Body of pancreas (tissue), 4 donors: ENCODE measurements at regions not wholly inside any gene's neighbourhood (a gene's known extent, or its start where the extent isn't known, plus 50 kb on each side); places are given as distances from the start of the nearest gene placed in this dataset.

ENCODE experiments used
- ATAC-seq: fragments of 150-250 bp; one replicate; pipeline ENCODE4 v1.9.1; 2016
- DNase-seq, 4 donors: peaks; one replicate each; pipeline ENCODE4 v3.0.0-alpha.2; 2019
- H3K27ac ChIP-seq, 4 donors: fragments of 200-600 bp; sonication (generic); 1 replicate in 3 of 4; 2 replicates in 1 of 4; pipeline versions ENCODE4 v1.5.1 to v1.6.1; 2016 to 2019; ENCODE audit warnings: mild to moderate bottlenecking in 1 of 4, mixed read lengths in 1 of 4, moderate library complexity in 1 of 4
- H3K27me3 ChIP-seq, 2 donors: fragments of 200-600 bp; sonication (generic); one replicate each; pipeline ENCODE4 v1.6.0; 2016; ENCODE audit warnings: mild to moderate bottlenecking in 1 of 2
- H3K36me3 ChIP-seq, 2 donors: fragments of 200-600 bp; sonication (generic); replicated peaks in 1 of 2; 2 replicates each; pipeline ENCODE4 v1.5.1; 2016; ENCODE audit warnings: low read depth in 2 of 2; ENCODE audit not compliant: insufficient read depth in 1 of 2
- H3K4me1 ChIP-seq: fragments of 200-600 bp; sonication (generic); one replicate; pipeline ENCODE4 v1.6.0; 2016
- H3K4me3 ChIP-seq, 2 donors: fragments of 200-600 bp; sonication (generic); 1 replicate in 1 of 2; 2 replicates in 1 of 2; pipeline ENCODE4 v1.5.1; 2016 to 2019
- H3K9me3 ChIP-seq, 3 donors: fragments of 200-600 bp; sonication (generic); 1 replicate in 2 of 3; 2 replicates in 1 of 3; pipeline ENCODE4 v1.5.1; 2016
- POLR2A ChIP-seq, 3 donors: fragments of 450-650 bp; IDR thresholded peaks; one replicate each; pipeline ENCODE4 v1.6.1; 2016; ENCODE audit warnings: antibody characterized with exemption in 3 of 3, mild to moderate bottlenecking in 2 of 3
- WGBS, 2 donors: methylation state at CpG; one replicate each; pipeline ENCODE4 v1.1.5; 2017; 5-methylcytosine and 5-hydroxymethylcytosine counted together
- intact Hi-C: fragments of 100-400 bp; cut with DNase I; formaldehyde crosslinking; loops from one replicate; pipeline ENCODE4 v1.15.1; 2023
- TF ChIP-seq, protein P1 (sequence below), 7 experiments: fragments of 450-650 bp in 4 of 7; fragments of 200-600 bp in 3 of 7; sonication (generic) in 3 of 7; IDR thresholded peaks; one replicate each; pipeline ENCODE4 v1.5.1; 2016 to 2019; ENCODE audit warnings: antibody characterized with exemption in 7 of 7

DNA sequence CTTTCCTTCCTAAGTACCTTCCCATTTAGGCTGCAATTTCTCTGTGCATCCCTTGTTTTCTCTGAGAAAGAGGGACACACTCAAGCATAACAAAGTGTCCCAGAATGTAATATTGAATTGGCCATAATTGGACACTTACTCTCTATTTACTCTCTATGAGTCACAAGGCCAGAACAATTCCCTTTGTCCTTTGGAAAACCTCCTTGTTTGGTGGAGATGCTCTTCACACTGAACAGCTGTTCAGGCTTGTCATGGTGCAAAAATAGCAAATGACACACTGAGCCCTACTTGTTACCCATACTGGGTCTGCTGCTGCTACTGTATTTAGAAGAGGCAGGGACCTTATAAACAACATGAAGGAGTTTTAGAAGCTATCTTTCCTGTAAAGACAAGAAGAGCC is 1590.5 kb upstream of the TMEM132C start:
- Histone ChIP-seq H3K9me3 (no peaks in the 10 kb centered on the region), H3K27ac (no peak overlapping the region), H3K4me3 (no peak overlapping the region), H3K36me3 (no peaks in the 10 kb centered on the region), H3K4me1 (no peaks in the 10 kb centered on the region), H3K27me3 (no peaks in the 10 kb centered on the region)
- no peak for TF ChIP-seq POLR2A (IDR thresholded peaks at IDR 0.05)
- TF ChIP-seq, protein P1, sequence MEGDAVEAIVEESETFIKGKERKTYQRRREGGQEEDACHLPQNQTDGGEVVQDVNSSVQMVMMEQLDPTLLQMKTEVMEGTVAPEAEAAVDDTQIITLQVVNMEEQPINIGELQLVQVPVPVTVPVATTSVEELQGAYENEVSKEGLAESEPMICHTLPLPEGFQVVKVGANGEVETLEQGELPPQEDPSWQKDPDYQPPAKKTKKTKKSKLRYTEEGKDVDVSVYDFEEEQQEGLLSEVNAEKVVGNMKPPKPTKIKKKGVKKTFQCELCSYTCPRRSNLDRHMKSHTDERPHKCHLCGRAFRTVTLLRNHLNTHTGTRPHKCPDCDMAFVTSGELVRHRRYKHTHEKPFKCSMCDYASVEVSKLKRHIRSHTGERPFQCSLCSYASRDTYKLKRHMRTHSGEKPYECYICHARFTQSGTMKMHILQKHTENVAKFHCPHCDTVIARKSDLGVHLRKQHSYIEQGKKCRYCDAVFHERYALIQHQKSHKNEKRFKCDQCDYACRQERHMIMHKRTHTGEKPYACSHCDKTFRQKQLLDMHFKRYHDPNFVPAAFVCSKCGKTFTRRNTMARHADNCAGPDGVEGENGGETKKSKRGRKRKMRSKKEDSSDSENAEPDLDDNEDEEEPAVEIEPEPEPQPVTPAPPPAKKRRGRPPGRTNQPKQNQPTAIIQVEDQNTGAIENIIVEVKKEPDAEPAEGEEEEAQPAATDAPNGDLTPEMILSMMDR (IDR thresholded peaks at IDR 0.05), result no peak
- intact Hi-C loops, result no loop called here
- DNase-seq (no peak), ATAC-seq (no peak)

DNA sequence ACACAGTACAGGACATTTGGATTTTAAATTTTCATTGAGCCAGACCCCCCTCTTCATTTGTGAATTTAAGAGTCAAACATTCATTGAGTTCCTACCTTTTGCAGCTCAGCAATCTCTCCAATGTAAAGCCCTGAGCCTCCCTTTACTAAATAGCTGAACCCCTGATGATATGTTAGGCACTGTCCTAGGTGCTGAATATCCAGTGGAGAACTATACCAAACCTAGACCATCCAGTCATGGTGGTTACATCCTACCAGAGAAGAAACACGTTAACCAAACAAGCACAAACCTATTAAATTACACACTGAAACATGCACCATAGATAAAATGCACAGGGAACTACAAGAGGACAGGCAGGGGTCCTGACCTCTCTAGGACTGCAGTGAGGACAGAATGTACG is 1585.3 kb upstream of the TMEM132C start:
- Histone ChIP-seq H3K27me3 (no peaks in the 10 kb centered on the region), H3K27ac (no peak overlapping the region), H3K36me3 (no peaks in the 10 kb centered on the region), H3K4me3 (no peak overlapping the region), H3K4me1 (no peaks in the 10 kb centered on the region), H3K9me3 (no peaks in the 10 kb centered on the region)
- TF ChIP-seq POLR2A (IDR thresholded peaks at IDR 0.05), result no peak
- TF ChIP-seq, protein P1 (IDR thresholded peaks at IDR 0.05), result no peak
- DNase-seq, result no peak
- 58 to 80% methylated on average over 2 of the region's 2 CpGs for WGBS, 2 donors
- intact Hi-C loops, result no loop called here
- no peak for ATAC-seq

GRCh38 chr12:126684703-126685102 is 1582.3 kb upstream of the TMEM132C start:
- no peak for ATAC-seq
- no peaks in the 10 kb centered on the region for H3K4me1 ChIP-seq
- no peak overlapping the region for H3K27ac ChIP-seq
- 63 to 76% methylated on average over 1 of the region's 1 CpG for WGBS, 2 donors
- intact Hi-C loops, result no loop called here
- H3K36me3 ChIP-seq, result no peaks in the 10 kb centered on the region
- H3K9me3 ChIP-seq, result no peaks in the 10 kb centered on the region
- TF ChIP-seq, protein P1 (IDR thresholded peaks at IDR 0.05), result no peak
- TF ChIP-seq POLR2A (IDR thresholded peaks at IDR 0.05), result no peak
- no peak overlapping the region for H3K4me3 ChIP-seq
- no peaks in the 10 kb centered on the region for H3K27me3 ChIP-seq
- no peak for DNase-seq

GRCh38 chr12:126685636-126686035 is 1581.3 kb upstream of the TMEM132C start:
- no peak for DNase-seq
- TF ChIP-seq, protein P1 (IDR thresholded peaks at IDR 0.05), result no peak
- TF ChIP-seq POLR2A (IDR thresholded peaks at IDR 0.05), result no peak
- no peaks in the 10 kb centered on the region for H3K27me3 ChIP-seq
- H3K9me3 ChIP-seq, result no peaks in the 10 kb centered on the region
- no peak overlapping the region for H3K4me3 ChIP-seq
- intact Hi-C loops, result no loop called here
- WGBS, 2 donors, result 62 to 91% methylated on average over 1 of the region's 1 CpG
- H3K27ac ChIP-seq, result no peak overlapping the region
- H3K4me1 ChIP-seq, result no peaks in the 10 kb centered on the region
- H3K36me3 ChIP-seq, result no peaks in the 10 kb centered on the region
- no peak for ATAC-seq

DNA sequence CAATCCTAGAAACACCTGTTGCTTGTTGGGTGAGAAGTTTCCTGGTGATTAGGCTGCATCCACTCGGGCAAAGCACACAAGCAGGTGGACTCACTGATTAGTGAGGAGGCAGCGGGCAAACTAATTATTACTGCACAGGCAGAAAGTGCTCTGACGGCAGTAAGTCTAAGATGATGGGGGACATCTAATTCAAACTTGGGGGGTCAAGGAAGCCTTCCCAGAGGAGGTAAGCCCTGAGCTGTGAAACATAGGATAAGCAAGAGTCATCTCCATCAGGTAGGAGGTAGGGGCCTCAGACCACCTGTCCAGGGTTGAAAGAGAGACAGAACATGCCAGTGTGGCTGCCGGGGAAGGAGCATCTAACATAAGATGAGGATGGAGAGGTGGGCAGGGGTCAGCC is 1578.4 kb upstream of the TMEM132C start:
- Histone ChIP-seq H3K27me3 (no peaks in the 10 kb centered on the region), H3K4me1 (no peaks in the 10 kb centered on the region), H3K36me3 (no peaks in the 10 kb centered on the region), H3K27ac (no peak overlapping the region), H3K4me3 (no peak overlapping the region), H3K9me3 (no peaks in the 10 kb centered on the region)
- DNase-seq (no peak), ATAC-seq (no peak)
- 87 to 89% methylated on average over 4 of the region's 4 CpGs for WGBS, 2 donors
- no peak for TF ChIP-seq POLR2A (IDR thresholded peaks at IDR 0.05)
- intact Hi-C loops, result no loop called here
